NCI-H748 treated with DMSO at 0.1 percent for 48 hours (cell line): ENCODE measurements at regions not wholly inside any gene's neighbourhood (a gene's known extent, or its start where the extent isn't known, plus 50 kb on each side); places are given as distances from the start of the nearest gene placed in this dataset.
A peak's percentile ranks its signal among the peaks of the same experiment; 100 is the strongest.

Source experiments
- DNase-seq: peaks from one replicate; lab custom pipeline; 2025; lab: John Stamatoyannopoulos, UW

GRCh38 chr13:100855151-100855550, 180.6 kb upstream of the TMTC4 start:
- DNase-seq = no peak

- DNase-seq = no peak
Observed at GRCh38 chr13:100854006-100854405, 179.4 kb upstream of the TMTC4 start.

- DNase-seq = no peak
Observed at GRCh38 chr13:100853434-100853833, 178.8 kb upstream of the TMTC4 start.

- DNase-seq = no peak
Observed at GRCh38 chr13:100852146-100852545, 177.6 kb upstream of the TMTC4 start.

GRCh38 chr13:100848304-100848703, 173.7 kb upstream of the TMTC4 start:
- DNase-seq = no peak

- no peak for DNase-seq
Observed at GRCh38 chr13:100845128-100845757, 170.6 kb upstream of the TMTC4 start.

- no peak for DNase-seq
Observed at GRCh38 chr13:100842136-100842535, 167.5 kb upstream of the TMTC4 start.

- no peak for DNase-seq
Observed at GRCh38 chr13:100838387-100838786, 163.8 kb upstream of the TMTC4 start.

- DNase-seq = no peak
Observed at GRCh38 chr13:100837631-100838030, 163.0 kb upstream of the TMTC4 start.

GRCh38 chr13:100836711-100837110, 162.1 kb upstream of the TMTC4 start:
- no peak for DNase-seq

GRCh38 chr13:100835695-100836094, 161.1 kb upstream of the TMTC4 start:
- DNase-seq = no peak

GRCh38 chr13:100833427-100833826, 158.8 kb upstream of the TMTC4 start:
- no peak for DNase-seq

GRCh38 chr13:100828226-100828625, 153.6 kb upstream of the TMTC4 start:
- DNase-seq = peak; percentile 9

- no peak for DNase-seq
Observed at GRCh38 chr13:100827489-100828176, 153.0 kb upstream of the TMTC4 start.

- no peak for DNase-seq
Observed at GRCh38 chr13:100826441-100826840, 151.8 kb upstream of the TMTC4 start.

- DNase-seq = no peak
Observed at GRCh38 chr13:100825557-100825956, 151.0 kb upstream of the TMTC4 start.

GRCh38 chr13:100824366-100824765, 149.8 kb upstream of the TMTC4 start:
- no peak for DNase-seq

GRCh38 chr13:100823448-100823847, 148.9 kb upstream of the TMTC4 start:
- DNase-seq = no peak

GRCh38 chr13:100822871-100823443, 148.4 kb upstream of the TMTC4 start:
- no peak for DNase-seq

- DNase-seq = no peak
Observed at GRCh38 chr13:100818711-100819110, 144.1 kb upstream of the TMTC4 start.

- no peak for DNase-seq
Observed at GRCh38 chr13:100817928-100818327, 143.3 kb upstream of the TMTC4 start.

- DNase-seq = no peak
Observed at GRCh38 chr13:100815476-100816046, 141.0 kb upstream of the TMTC4 start.

- DNase-seq = no peak
Observed at GRCh38 chr13:100812982-100813584, 138.5 kb upstream of the TMTC4 start.
